A549 (cell line): ENCODE measurements at regions not wholly inside any gene's neighbourhood (a gene's known extent, or its start where the extent isn't known, plus 50 kb on each side); places are given as distances from the start of the nearest gene placed in this dataset.

Experiments used
- ATAC-seq, 2 experiments: fragments of 200-7000 bp in 1 of 2; fragments of >200 bp in 1 of 2; cut with Nextera tagmentation in 1 of 2; cut with Tn5 transposase in 1 of 2; 3 replicates each; pipeline versions ENCODE4 v1.8.0 to v1.9.1; 2018 to 2020; ENCODE audit warnings: mild to moderate bottlenecking in 1 of 2, moderate library complexity in 1 of 2
- CTCF ChIA-PET: fragments of 300-600 bp; sonication (Branson Sonifier 250); formaldehyde crosslinking; extraction: SDS; loops from one replicate; lab custom pipeline; 2021; ENCODE audit warnings: antibody characterized with exemption, inconsistent platforms; lab: Yijun Ruan, JAX
- POLR2A ChIA-PET: fragments of 350-600 bp; formaldehyde crosslinking; extraction: SDS; loops from one replicate; lab custom pipeline; 2021; ENCODE audit warnings: antibody characterized with exemption, inconsistent platforms; lab: Yijun Ruan, JAX
- DNase-seq, 2 experiments: peaks; one replicate each; pipeline versions ENCODE4 v3.0.0 to v3.0.0-alpha.2; 2011 to 2016; ENCODE audit warnings: low read depth in 1 of 2, low spot score in 1 of 2
- FAIRE-seq: peaks from 2 replicates; lab custom pipeline; 2011; peaks lifted over from hg19 to GRCh38; lab: Jason Lieb, UNC
- H3K27ac ChIP-seq, 2 experiments: fragments of >200 bp; sonication (Bioruptor Twin); formaldehyde crosslinking; 3 replicates each; pipeline ENCODE4 v1.5.1; 2016 to 2017
- H3K4me1 ChIP-seq: fragments of >200 bp; sonication (Bioruptor Twin); formaldehyde crosslinking; 3 replicates; pipeline ENCODE4 v1.6.1; 2016
- H3K4me2 ChIP-seq: fragments of >200 bp; sonication (Bioruptor Twin); formaldehyde crosslinking; 3 replicates; pipeline ENCODE4 v1.6.1; 2016
- H3K4me3 ChIP-seq: fragments of >200 bp; sonication (Bioruptor Twin); formaldehyde crosslinking; 3 replicates; pipeline ENCODE4 v1.5.1; 2016
- H3K9me3 ChIP-seq: fragments of >200 bp; sonication (Bioruptor Twin); formaldehyde crosslinking; 3 replicates; pipeline ENCODE4 v1.6.1; 2016
- E2F6 ChIP-seq: IDR thresholded peaks from 2 replicates; pipeline ENCODE4 v1.6.1; 2012; ENCODE audit warnings: low read depth, borderline replicate concordance
- FOSB ChIP-seq: fragments of 250-450 bp; sonication (Bioruptor Pico); IDR thresholded peaks from 2 replicates; pipeline ENCODE4 v1.5.0; 2020; ENCODE audit warnings: mild to moderate bottlenecking, moderate library complexity
- HDAC2 ChIP-seq: fragments of 200-600 bp; sonication (generic); IDR thresholded peaks from 2 replicates; pipeline ENCODE4 v1.6.1; 2016
- JUNB ChIP-seq: fragments of >200 bp; sonication (Bioruptor Twin); formaldehyde crosslinking; IDR thresholded peaks from 2 replicates; pipeline ENCODE4 v1.6.1; 2016
- KDM1A ChIP-seq: fragments of 200-600 bp; sonication (generic); IDR thresholded peaks from 2 replicates; pipeline ENCODE4 v1.6.1; 2016; ENCODE audit warnings: low read depth, mild to moderate bottlenecking
- KDM5A ChIP-seq: fragments of 200-600 bp; sonication (generic); IDR thresholded peaks from 2 replicates; pipeline ENCODE4 v1.6.1; 2016; ENCODE audit warnings: antibody characterized with exemption, mild to moderate bottlenecking
- MAFK ChIP-seq: fragments of 450-650 bp; IDR thresholded peaks from 2 replicates; pipeline ENCODE4 v1.6.1; 2014; ENCODE audit not compliant: partially characterized antibody
- MAZ ChIP-seq: fragments of 150-350 bp; IDR thresholded peaks from 2 replicates; pipeline ENCODE4 v1.6.1; 2014; ENCODE audit warnings: antibody characterized with exemption, low read depth, low read length, borderline replicate concordance
- RAD21 ChIP-seq, 2 experiments: fragments of >200 bp in 1 of 2; sonication (Bioruptor Twin) in 1 of 2; formaldehyde crosslinking in 1 of 2; IDR thresholded peaks in 1 of 2; conservative IDR thresholded peaks in 1 of 2; 2 replicates in 1 of 2; 3 replicates in 1 of 2; pipeline ENCODE4 v1.6.1; 2012 to 2018; ENCODE audit warnings: inconsistent platforms in 1 of 2
- RCOR1 ChIP-seq: fragments of 150-350 bp; IDR thresholded peaks from 2 replicates; pipeline ENCODE4 v1.6.1; 2014; ENCODE audit warnings: antibody characterized with exemption, low read length, low read depth
- RFX5 ChIP-seq: fragments of 450-650 bp; IDR thresholded peaks from 2 replicates; pipeline ENCODE4 v1.7.1; 2014; ENCODE audit warnings: antibody characterized with exemption, mild to moderate bottlenecking, moderate library complexity
- WGBS: methylation state at CpG from one replicate; pipeline ENCODE4 v1.1.6; 2017; ENCODE audit errors: missing lambda C conversion rate; 5-methylcytosine and 5-hydroxymethylcytosine counted together

- Histone ChIP-seq H3K9me3 (no peaks in the 10 kb centered on the region), H3K4me1 (no peaks in the 10 kb centered on the region)
- DNase-seq (no peak), FAIRE-seq (no peak)
- CTCF ChIA-PET = interaction anchor here (1.5 kb wide), 1 partner anchor 31 kb away, joined by 3 read pairs; no protein-coding TSS in a partner anchor
- 0% methylated on average over 5 of the region's 5 CpGs for WGBS
- TF ChIP-seq JUNB = no peak
- TF ChIP-seq, all 56 proteins: peak for 0
- Histone ChIP-seq H3K27ac (no peak overlapping the region), H3K4me3 (no peak overlapping the region), H3K4me2 (no peak overlapping the region)
- POLR2A ChIA-PET = no interaction called here
- no peak for ATAC-seq
Measured at GRCh38 chr11:134727636-134728035, 315.6 kb upstream of the B3GAT1 start.

- H3K4me3 ChIP-seq = no peak overlapping the region
- TF ChIP-seq KDM5A = no peak
- no peak overlapping the region for H3K4me2 ChIP-seq
- 28% methylated on average over 11 of the region's 13 CpGs for WGBS
- ATAC-seq = no peak
- H3K9me3 ChIP-seq = no peaks in the 10 kb centered on the region
- DNase-seq = no peak
- no peaks in the 10 kb centered on the region for H3K4me1 ChIP-seq
- no peak for FAIRE-seq
- H3K27ac ChIP-seq = no peak overlapping the region
- POLR2A ChIA-PET = no interaction called here
- CTCF ChIA-PET = interaction anchor here (1.0 to 1.5 kb wide), 2 partner anchors 31 to 365 kb away, joined by 3 read pairs; no protein-coding TSS in a partner anchor
Measured at GRCh38 chr11:134727204-134727603, 315.2 kb upstream of the B3GAT1 start.

GRCh38 chr11:134725716-134726639 lies 313.9 kb upstream of the B3GAT1 start:
- FAIRE-seq (no peak), DNase-seq (peak; percentile 4 to 19), ATAC-seq (peak; percentile 34 to 77; a peak in 5 of 6 replicates)
- Histone ChIP-seq H3K27ac (no peak overlapping the region), H3K4me3 (no peak overlapping the region), H3K9me3 (no peaks in the 10 kb centered on the region), H3K4me2 (no peak overlapping the region), H3K4me1 (no peaks in the 10 kb centered on the region)
- TF ChIP-seq RAD21 (conservative IDR thresholded peaks at IDR 0.05 in 1 of 2, IDR thresholded peaks at IDR 0.05 in 1 of 2) (peak in 1 of 2 experiments; percentile 22; a peak in 1 of 5 replicates), MAFK (no peak)
- WGBS = 14% methylated on average over 13 of the region's 21 CpGs
- CTCF ChIA-PET = interaction anchor here (1.0 to 1.5 kb wide), 3 partner anchors 15 to 363 kb away, joined by 3 read pairs; no protein-coding TSS in a partner anchor
- POLR2A ChIA-PET = no interaction called here

GRCh38 chr11:134725211-134725610 lies 313.2 kb upstream of the B3GAT1 start:
- FAIRE-seq = no peak
- POLR2A ChIA-PET = no interaction called here
- CTCF ChIA-PET = interaction anchor here (1.1 kb wide), 1 partner anchor 14 kb away, joined by 3 read pairs; no protein-coding TSS in a partner anchor
- H3K27ac ChIP-seq = no peak overlapping the region
- no peak overlapping the region for H3K4me2 ChIP-seq
- H3K4me1 ChIP-seq = no peaks in the 10 kb centered on the region
- DNase-seq = no peak
- WGBS = 11% methylated on average over 11 of the region's 12 CpGs
- ATAC-seq = no peak
- no peak for TF ChIP-seq RFX5
- no peak for TF ChIP-seq KDM1A
- no peak for TF ChIP-seq RCOR1
- no peak for TF ChIP-seq E2F6
- no peak for TF ChIP-seq HDAC2
- TF ChIP-seq, all 56 proteins: peak for 0
- Histone ChIP-seq H3K4me3 (no peak overlapping the region), H3K9me3 (no peaks in the 10 kb centered on the region)

GRCh38 chr11:134724779-134725140 lies 312.7 kb upstream of the B3GAT1 start:
- FAIRE-seq (no peak), ATAC-seq (no peak)
- 12% methylated on average over 9 of the region's 9 CpGs for WGBS

More at GRCh38 chr11:134724779-134725140, 312.7 kb upstream of the B3GAT1 start:
- Histone ChIP-seq H3K4me3 (no peak overlapping the region), H3K4me1 (no peaks in the 10 kb centered on the region), H3K9me3 (no peaks in the 10 kb centered on the region), H3K4me2 (no peak overlapping the region), H3K27ac (no peak overlapping the region)
- no peak for DNase-seq
- POLR2A ChIA-PET = no interaction called here
- CTCF ChIA-PET = no interaction called here
- TF ChIP-seq FOSB (CRISPR knock-in tag) = no peak
- TF ChIP-seq MAZ = no peak
